HG03064 (cell line): ENCODE measurements at regions not wholly inside any gene's neighbourhood (a gene's known extent, or its start where the extent isn't known, plus 50 kb on each side); places are given as distances from the start of the nearest gene placed in this dataset.

Source experiments
- ATAC-seq: cut with Tn5 transposase; IDR thresholded peaks from one replicate; pipeline ENCODE4 v1.9.1; 2021; ENCODE audit warnings: low read depth; ENCODE audit not compliant: unreplicated experiment

DNA sequence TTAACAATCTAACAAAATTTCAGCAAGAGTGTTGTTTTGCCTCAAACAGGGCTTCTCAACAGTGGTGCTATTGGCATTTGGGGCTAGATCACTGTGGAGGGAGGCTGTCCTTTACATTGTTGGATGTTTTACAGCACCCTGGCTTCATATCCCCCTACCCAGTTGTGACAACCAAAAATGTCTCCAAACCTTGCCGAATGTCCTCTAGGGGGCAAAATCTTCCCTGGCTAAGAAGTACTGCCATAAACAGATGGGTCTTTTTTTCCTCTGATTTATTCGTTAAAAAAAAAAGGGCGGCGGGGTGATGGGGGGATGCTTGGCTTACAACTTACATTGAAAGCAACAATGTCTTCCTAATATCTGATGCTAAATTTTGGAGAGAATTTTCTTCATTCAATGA lies 207.6 kb upstream of the CCDC150 start:
- ATAC-seq = no peak

DNA sequence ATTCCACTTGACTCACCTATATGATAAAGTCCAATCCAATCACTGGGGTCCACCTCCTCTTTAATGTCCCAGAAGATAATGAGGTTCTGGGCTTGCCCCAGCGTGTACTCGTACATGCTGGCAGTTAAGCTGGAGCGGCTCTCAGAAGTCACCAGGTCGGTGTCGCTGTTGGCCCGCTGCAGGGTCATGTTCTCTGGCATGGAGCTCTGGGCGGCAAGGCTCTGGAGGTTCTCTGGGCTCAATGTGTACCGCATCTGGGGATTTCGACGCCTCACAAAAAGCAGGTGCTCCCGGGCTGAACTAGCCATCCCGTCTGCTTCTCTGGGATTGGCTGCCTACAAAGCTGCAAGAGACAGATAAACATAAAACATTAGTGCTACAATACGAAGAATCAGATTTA lies 206.4 kb upstream of the CCDC150 start:
- ATAC-seq = no peak

DNA sequence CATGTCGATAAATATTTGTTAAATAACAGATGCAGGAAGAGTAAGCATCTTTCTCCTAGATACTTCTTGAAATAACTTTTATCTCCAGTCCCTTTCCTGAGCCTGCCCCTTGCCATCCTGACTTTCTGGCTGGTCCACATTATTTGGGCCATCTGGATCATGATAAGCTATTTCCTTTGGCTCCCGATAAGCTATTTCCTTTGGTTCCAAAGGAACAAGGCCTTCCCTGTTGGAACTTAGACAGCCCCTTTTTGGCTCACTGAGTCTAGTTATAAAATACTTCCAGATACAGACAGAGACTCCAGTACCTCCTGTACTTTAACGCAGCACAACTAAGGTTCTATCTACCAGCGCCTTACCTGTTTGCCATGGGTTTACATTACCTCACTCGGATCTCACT lies 205.3 kb upstream of the CCDC150 start:
- no peak for ATAC-seq

DNA sequence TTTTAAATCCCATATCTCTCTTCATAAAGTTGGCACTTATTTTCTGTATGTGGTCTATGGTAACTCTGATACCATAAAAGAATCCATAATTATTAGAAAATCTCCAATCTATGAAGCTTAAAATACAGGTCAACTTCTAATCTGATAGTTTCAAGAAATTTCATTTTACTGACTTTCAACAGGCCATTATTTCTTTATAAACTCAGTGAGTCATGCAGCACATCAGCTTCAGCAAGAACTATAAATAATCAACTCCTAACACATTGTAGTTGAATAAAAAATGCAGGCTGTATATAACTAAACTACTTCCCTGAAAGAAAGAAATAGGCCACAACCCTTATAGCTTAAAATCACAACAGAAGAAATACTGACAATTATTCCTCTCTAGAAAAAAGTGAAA lies 204.3 kb upstream of the CCDC150 start:
- no peak for ATAC-seq

DNA sequence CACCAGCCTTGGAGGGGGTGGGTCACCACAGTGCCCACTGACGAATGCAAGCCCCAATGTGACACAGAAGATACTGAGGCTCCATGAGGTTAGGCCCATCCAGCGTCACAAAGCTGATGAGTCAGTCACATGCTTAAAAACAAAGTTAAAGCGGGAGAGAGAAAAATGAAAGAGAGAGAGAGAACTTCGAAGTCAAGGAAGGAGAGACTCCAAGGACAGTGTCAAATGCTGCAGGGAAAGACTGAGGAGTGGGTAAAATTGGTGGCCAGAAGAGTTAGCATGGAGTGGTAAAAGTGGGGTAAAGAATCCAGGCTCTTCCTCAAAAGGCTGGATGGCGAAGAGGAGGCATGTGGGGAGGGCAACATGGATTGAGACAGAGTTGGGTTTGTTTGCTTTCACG lies 201.9 kb upstream of the CCDC150 start:
- no peak for ATAC-seq

DNA sequence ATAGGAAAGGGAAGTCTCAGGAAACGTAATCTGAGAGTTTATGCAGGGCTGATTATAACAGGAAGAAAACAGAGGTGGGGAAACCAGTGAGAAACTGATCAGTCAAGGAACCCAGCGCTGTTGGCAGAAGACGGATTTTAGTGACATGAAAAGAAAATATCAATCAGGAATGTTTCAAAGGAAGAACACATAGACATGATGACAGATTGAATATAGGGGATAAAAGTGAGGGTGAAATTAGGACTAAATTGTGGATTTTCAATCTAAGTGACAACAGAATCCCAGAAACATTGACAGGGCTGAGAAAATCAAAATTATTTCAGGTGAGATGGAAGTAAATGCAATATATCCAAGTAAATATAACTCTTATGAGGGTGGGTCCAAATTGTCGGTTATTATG lies 199.8 kb upstream of the CCDC150 start:
- no peak for ATAC-seq

DNA sequence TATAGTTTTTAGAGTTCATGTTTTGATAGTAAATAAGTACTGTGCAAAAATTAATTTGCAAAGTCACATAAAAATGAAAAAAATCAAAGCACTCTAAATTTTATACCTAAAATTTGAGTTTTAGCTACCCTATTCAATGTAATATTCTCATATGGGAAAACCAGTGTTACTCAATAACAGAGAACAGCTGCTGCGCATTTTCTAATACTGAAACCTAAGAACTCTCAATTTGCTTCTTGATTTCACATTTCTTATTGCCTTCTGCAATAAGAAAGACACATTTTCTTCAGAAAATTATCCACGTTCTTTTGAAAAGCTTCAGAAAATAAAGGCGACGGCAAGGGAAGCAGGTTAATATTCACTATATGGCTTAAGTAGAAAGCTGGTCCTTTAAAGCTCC lies 199.1 kb upstream of the CCDC150 start:
- ATAC-seq = no peak

GRCh38 chr2:196441527-196441926 lies 198.0 kb upstream of the CCDC150 start:
- no peak for ATAC-seq

DNA sequence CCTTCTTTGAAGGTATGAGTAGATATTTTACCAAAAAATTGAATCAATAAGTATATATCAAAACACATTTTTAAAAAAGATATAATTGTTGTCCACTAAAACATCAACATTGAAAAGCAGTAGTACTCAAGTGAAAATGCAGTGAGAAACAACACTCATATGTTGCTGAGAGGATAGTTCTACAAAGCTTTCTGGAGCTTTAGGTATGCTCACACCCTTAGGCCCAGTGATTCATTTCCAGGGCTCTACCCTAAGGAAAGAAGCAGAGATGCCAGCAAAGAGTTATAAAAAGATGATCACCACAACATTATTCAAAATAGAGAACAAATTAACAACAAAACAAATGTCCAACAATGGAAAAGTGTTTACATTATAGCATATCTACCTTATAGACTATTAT lies 197.3 kb upstream of the CCDC150 start:
- ATAC-seq = no peak

GRCh38 chr2:196444442-196444841 lies 195.1 kb upstream of the CCDC150 start:
- no peak for ATAC-seq

DNA sequence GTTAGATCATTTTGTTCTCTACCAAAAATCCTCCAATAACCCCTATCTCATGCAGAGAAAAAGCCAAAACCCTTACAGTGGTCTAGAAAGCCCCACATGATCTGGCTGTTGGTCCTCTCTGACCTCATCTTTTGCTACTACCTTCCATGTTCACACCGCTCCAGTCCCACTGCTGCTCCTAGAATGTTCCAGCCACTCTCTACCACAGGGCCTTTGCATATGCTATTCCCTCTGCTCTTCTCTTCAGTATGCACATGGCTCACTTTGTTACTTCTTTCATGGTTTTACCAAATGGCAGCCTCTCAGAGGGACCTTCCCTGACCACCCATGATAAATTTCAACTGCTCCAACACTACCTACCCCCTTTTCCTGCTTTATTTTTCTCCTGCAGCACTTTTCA lies 193.5 kb upstream of the CCDC150 start:
- ATAC-seq = no peak

- no peak for ATAC-seq
These were observed 191.0 kb upstream of the CCDC150 start for GRCh38 chr2:196448407-196449079.

DNA sequence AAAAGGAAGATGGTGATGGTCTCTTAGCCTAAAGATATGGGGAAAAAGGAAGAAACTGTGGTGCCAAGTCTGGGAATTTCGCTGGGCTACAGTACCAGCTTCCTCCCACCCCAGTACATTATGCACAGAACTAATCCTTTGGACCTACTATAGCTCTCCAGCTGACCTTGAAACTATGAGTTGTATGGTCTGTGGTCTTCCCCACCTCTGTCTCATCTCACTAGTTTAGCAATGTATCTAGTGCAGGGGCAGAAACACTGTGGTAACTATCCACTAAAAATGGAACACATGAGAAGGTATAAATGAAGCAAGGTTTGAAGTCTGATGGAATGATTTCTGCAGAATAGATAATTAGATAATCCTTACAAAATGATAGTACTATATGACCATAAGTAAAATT lies 190.4 kb upstream of the CCDC150 start:
- ATAC-seq = no peak

GRCh38 chr2:196452758-196453157 lies 186.8 kb upstream of the CCDC150 start:
- no peak for ATAC-seq

- ATAC-seq = peak; percentile 68
These were observed 185.9 kb upstream of the CCDC150 start for GRCh38 chr2:196453613-196454047.

- ATAC-seq = no peak
These were observed 185.0 kb upstream of the CCDC150 start for GRCh38 chr2:196454492-196454891.

GRCh38 chr2:196459539-196459938 lies 180.0 kb upstream of the CCDC150 start:
- ATAC-seq = no peak

DNA sequence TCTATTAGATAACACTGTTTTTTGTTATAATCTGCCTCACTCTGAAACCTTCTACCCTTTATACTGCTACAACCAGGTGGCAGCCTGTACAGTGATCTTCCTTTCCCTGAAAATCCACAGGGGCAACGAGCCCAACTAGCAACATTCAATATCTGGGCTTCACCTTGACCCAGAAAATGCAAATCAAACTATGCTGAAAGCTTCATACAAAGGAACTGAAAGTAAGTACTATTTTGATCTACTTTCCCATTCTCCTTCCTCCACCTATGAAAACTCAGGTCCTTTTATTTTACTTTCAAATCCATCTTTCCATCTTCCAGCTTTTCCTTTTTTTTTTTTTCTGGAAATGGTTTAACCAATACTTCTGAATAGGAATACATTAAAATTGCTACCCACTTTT lies 175.8 kb upstream of the CCDC150 start:
- no peak for ATAC-seq

DNA sequence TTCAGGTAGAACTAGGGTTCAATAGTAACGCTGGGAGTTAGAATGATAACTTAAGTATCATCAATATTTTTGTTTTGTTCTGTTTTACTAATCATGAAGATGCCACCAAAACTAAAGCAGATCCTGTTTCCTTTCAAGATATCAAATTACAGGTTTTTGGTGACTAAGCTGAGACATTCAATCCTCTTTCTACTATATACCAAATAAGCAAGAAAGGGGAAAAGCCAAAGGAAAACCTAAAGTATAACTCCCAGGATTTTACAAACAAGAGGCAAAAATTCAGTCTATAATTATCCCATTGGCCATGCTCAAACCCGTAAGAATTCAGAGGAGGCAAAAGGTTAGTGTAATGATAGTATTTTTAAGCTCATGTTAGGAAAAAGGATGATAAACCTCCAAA lies 175.2 kb upstream of the CCDC150 start:
- no peak for ATAC-seq

DNA sequence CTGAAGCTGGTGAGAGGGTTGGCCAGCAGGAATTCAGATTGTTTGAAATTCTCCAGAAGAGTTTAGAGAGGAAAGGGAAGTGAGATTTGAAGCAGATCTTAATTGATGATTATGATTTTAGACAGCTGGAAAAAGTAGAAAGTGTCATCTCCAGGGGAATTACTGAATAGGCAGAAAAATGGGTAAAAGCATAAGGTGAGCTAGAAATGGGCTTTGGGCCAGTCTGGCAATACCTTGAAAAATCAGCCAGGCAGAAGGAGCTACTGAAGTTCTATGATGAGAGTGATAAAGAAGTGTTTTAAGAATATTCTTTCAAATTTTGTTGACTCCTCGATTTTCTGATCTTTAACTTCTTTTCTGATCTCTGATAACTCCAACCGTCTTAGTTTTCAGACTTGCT lies 172.9 kb upstream of the CCDC150 start:
- no peak for ATAC-seq

DNA sequence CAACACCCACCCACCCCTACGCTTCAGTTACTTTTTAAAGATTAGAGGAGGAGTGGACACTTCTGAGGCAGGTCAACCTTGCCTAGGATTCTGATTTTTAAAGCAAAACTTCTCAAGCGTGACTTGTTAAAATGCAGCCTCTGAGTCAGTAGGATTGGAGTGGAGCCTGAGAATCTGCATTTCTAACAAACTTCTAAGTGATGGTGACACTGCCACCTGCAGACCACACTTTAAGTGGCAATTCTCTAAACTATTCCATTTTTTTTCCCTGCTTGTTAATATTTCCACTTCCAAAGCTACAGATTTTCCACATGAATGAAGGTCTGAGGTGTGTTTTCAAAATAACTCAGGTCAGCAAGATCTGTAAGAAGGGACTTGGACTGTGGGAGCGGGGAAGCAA lies 171.1 kb upstream of the CCDC150 start:
- ATAC-seq = no peak

DNA sequence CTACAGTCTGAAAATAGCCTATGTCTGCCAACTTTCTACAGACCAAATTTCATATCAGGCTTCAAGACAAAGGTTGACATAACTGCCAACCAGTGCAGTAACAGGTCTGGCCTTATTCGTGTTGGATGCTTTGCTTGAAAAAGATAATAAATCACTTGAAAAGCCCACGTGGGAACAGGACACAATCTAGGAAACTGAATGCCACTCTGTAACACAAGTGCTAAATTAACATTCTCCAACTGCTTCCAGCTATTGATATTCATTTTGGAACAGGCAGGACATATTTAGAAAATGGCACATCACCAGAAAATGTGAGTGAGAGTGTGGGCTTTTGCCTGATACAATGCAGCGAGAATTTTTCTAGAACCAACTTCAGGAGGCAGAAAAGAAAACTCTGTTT lies 165.9 kb upstream of the CCDC150 start:
- ATAC-seq = no peak

DNA sequence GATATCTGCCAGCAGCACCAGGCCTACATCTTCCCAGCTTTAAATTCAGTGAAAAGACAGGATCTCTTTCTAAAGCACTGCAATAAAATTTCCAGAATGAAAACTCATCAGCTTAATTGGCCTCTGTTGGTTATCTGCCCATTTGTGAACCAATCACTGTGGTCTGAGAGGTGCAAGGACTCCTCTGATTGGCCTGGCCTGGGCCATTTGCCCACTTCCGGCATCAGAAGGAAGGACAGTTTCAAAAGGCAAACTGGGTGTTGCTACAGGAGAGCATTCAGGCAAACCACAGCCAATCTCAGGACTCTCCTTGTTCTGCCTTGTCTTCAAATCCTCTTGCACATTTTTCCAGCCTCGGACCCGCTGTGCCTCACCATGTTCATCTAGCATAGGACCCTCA lies 163.9 kb upstream of the CCDC150 start:
- ATAC-seq = no peak
